Heart right ventricle (tissue), 16 donors: ENCODE measurements at regions not wholly inside any gene's neighbourhood (a gene's known extent, or its start where the extent isn't known, plus 50 kb on each side); places are given as distances from the start of the nearest gene placed in this dataset.
"Not testable (repeated sequence)": the region's sequence is repeated elsewhere in the genome, so short reads cannot be mapped to it uniquely, and the experiment has no call there.

Experiments used
- ATAC-seq, 8 donors: fragments of 200-7000 bp; cut with Tn5 transposase; one replicate each; pipeline ENCODE4 v1.9.1; 2020; ENCODE audit warnings: mild to moderate bottlenecking in 8 of 8, moderate library complexity in 8 of 8, moderate number of reproducible peaks in 1 of 8
- DNase-seq, 2 donors: peaks; one replicate each; pipeline ENCODE4 v3.0.0-alpha.2; 2020
- H3K27ac ChIP-seq, 10 donors: fragments of 200-600 bp; sonication (generic) in 2 of 10; one replicate each; pipeline versions ENCODE4 v1.5.0 to v1.8.0; 2020 to 2022; ENCODE audit warnings: mild to moderate bottlenecking in 3 of 10
- H3K27me3 ChIP-seq, 7 donors: fragments of 200-600 bp; one replicate each; pipeline ENCODE4 v1.8.0; 2021 to 2022; ENCODE audit warnings: mild to moderate bottlenecking in 2 of 7
- H3K36me3 ChIP-seq, 9 donors: fragments of 200-600 bp; sonication (generic) in 1 of 9; one replicate each; pipeline versions ENCODE4 v1.5.0 to v1.8.0; 2020 to 2022; ENCODE audit warnings: mild to moderate bottlenecking in 2 of 9
- H3K4me1 ChIP-seq, 9 donors: fragments of 200-600 bp; sonication (generic) in 1 of 9; one replicate each; pipeline versions ENCODE4 v1.5.0 to v1.8.0; 2020 to 2022; ENCODE audit warnings: mild to moderate bottlenecking in 4 of 9
- H3K4me3 ChIP-seq, 10 donors: fragments of 200-600 bp; sonication (generic) in 2 of 10; one replicate each; pipeline versions ENCODE4 v1.5.0 to v1.8.0; 2020 to 2022; ENCODE audit warnings: mild to moderate bottlenecking in 7 of 10, moderate library complexity in 2 of 10
- H3K9me3 ChIP-seq, 11 donors: fragments of 200-600 bp in 10 of 11; sonication (generic) in 2 of 11; one replicate each; pipeline versions ENCODE4 v1.5.0 to v1.8.0; 2013 to 2022; ENCODE audit warnings: mild to moderate bottlenecking in 2 of 11, control low read depth in 1 of 11, moderate library complexity in 1 of 11
- WGBS, 2 donors: extraction: QIAGEN DNeasy Blood & Tissue Kit; methylation state at CpG; one replicate each; pipeline ENCODE4 v1.1.7; 2013; ENCODE audit warnings: inconsistent platforms in 1 of 2; 5-methylcytosine and 5-hydroxymethylcytosine counted together
- intact Hi-C, 10 donors: fragments of 100-400 bp; cut with DNase I; formaldehyde crosslinking; loops; one replicate each; pipeline versions ENCODE4 v1.11.1 to v1.14.2; 2022
- TF ChIP-seq, protein P1 (sequence below), 9 donors: fragments of 200-600 bp; sonication (generic) in 2 of 9; IDR thresholded peaks; one replicate each; pipeline versions ENCODE4 v1.5.0 to v1.8.0; 2021 to 2022; ENCODE audit warnings: antibody characterized with exemption in 9 of 9, mild to moderate bottlenecking in 5 of 9, moderate library complexity in 1 of 9
- donor health status: Arrhythmogenic right ventricular cardiomyopathy.
- donor health status: ischemic (EF 13 %, LVEDD 7.1; RV severe dilation, severe dysfunction).
- donor health status: healthy with polysubstance abuse.
- donor health status: DM: no; HTN: yes; CAD: no.
- donor health status: DM: no; HTN: no; CAD: no.
- donor health status: ischemic (EF 25% LVEDD 6.9; RV normal size, moderate dysfunction).
- donor health status: ischemic (EF 25% LVEDD 5.7; RV mildly dilated, moderate dysfunction).
- donor health status: healthy.
- donor health status: DM: yes; HTN: yes; CAD: no.
- donor health status: Ischemic cardiomyopathy.
- donor health status: ischemic (EF 35%, LVEDD 5.7; RV mildly dilated, moderate dysfunction).
- donor health status: nonischemic (EF 11% LVEDD 7.7; RV severe dilation, severe dysfunction).
- donor health status: DM: yes; HTN: yes; CAD: no.
- donor health status: PGD.
- donor health status: ischemic (EF 29% LVEDD 5.4; RV normal size, mild dysfunction).
- donor health status: nonischemic (EF 23%, LVEDD 6.1; RV moderate dilation, normal function).

DNA sequence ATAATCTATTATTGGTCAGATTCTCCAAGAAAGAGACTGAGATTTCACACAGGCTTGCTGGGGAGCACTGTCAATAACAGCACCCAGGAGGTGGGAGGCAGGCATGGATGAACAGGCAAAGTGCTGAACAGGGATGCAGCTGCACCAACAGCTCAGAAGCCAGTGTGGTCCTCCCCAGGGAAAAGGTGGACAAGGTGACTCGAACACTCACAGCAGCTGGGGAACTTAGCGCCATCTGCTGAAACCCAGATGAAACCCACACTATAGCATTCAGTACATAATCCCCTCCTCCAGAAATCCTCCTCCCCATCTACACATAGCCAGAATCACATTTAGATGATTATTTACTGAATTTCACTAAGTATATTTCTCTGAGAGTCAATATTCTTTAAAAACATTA is 255.2 kb upstream of the WSB1 start:
- ATAC-seq (no peak), DNase-seq (no peak)
- Histone ChIP-seq H3K4me1 (no peaks in the 10 kb centered on the region), H3K36me3 (no peaks in the 10 kb centered on the region), H3K27ac (no peak overlapping the region), H3K9me3 (no peaks in the 10 kb centered on the region), H3K27me3 (no peaks in the 10 kb centered on the region), H3K4me3 (no peak overlapping the region)
- intact Hi-C loops, result no loop called here
- 20 to 27% methylated on average over 2 of the region's 2 CpGs for WGBS, 2 donors
- TF ChIP-seq, protein P1, sequence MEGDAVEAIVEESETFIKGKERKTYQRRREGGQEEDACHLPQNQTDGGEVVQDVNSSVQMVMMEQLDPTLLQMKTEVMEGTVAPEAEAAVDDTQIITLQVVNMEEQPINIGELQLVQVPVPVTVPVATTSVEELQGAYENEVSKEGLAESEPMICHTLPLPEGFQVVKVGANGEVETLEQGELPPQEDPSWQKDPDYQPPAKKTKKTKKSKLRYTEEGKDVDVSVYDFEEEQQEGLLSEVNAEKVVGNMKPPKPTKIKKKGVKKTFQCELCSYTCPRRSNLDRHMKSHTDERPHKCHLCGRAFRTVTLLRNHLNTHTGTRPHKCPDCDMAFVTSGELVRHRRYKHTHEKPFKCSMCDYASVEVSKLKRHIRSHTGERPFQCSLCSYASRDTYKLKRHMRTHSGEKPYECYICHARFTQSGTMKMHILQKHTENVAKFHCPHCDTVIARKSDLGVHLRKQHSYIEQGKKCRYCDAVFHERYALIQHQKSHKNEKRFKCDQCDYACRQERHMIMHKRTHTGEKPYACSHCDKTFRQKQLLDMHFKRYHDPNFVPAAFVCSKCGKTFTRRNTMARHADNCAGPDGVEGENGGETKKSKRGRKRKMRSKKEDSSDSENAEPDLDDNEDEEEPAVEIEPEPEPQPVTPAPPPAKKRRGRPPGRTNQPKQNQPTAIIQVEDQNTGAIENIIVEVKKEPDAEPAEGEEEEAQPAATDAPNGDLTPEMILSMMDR (IDR thresholded peaks at IDR 0.05), result no peak

DNA sequence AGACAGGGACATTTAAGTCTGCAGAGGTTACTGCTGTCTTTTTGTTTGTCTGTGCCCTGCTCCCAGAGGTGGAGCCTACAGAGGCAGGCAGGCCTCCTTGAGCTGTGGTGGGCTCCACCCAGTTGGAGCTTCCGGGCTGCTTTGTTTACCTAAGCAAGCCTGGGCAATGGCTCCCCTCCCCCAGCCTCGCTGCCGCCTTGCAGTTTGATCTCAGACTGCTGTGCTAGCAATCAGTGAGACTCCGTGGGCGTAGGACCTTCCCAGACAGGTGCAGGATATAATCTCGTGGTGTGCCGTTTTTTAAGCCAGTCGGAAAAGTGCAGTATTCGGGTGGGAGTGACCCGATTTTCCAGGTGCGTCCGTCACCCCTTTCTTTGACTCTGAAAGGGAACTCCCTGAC is 248.9 kb upstream of the WSB1 start:
- WGBS, 2 donors, result 80 to 83% methylated on average over 12 of the region's 12 CpGs
- ATAC-seq, intact Hi-C loops: not testable (repeated sequence)

DNA sequence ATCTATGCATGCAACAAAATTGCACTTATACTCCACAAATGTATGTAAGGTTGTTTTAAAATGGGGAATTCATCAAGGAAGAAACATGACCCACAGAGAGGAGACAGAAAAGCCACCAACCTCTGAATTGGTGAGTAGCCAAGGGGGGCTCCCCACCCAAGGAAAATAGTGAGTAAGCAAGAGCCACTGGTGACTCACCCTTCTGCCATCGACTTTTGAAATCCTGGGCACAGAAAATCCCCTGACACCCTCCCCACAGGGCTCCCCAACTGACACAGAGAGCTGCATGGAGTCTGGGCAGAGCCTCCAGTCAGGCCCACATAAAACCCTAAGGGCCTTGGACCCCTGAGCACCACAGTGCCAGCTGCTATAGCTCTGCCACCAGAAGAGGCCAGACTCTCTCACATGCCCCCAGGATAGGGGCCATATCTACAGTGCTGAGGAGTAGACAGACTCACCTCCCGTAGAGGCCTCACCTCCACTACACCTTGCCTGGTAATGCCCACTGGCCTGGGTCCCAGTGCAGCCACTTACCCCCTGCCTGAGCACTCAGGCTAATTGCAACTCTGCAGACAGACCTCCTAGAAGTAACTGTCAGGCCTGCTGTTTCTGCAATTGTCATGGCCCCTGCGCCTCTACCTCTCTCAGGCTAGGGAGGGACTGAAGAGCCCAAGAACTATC is 244.7 kb upstream of the WSB1 start:
- H3K9me3 ChIP-seq, result peaks cover 0 to 13% (median 0%) of the 10 kb centered on the region in 11 donors
- peaks cover 0 to 12% (median 4%) of the 10 kb centered on the region in 7 donors for H3K27me3 ChIP-seq
- TF ChIP-seq, protein P1 (IDR thresholded peaks at IDR 0.05), result no peak
- H3K27ac ChIP-seq, result no peak overlapping the region
- ATAC-seq (no peak), DNase-seq (no peak)
- no peaks in the 10 kb centered on the region for H3K36me3 ChIP-seq
- WGBS, 2 donors, result 43 to 52% methylated on average over 3 of the region's 3 CpGs
- no peak overlapping the region for H3K4me3 ChIP-seq
- H3K4me1 ChIP-seq, result no peaks in the 10 kb centered on the region
- intact Hi-C loops, result no loop called here

More for the DNA sequence above, 248.9 kb upstream of the WSB1 start:
- H3K4me3 ChIP-seq, H3K4me1 ChIP-seq, H3K27ac ChIP-seq, H3K9me3 ChIP-seq, DNase-seq, H3K36me3 ChIP-seq: not testable (repeated sequence)
- peaks cover 0 to 12% (median 3%) of the 10 kb centered on the region in 7 donors for H3K27me3 ChIP-seq

DNA sequence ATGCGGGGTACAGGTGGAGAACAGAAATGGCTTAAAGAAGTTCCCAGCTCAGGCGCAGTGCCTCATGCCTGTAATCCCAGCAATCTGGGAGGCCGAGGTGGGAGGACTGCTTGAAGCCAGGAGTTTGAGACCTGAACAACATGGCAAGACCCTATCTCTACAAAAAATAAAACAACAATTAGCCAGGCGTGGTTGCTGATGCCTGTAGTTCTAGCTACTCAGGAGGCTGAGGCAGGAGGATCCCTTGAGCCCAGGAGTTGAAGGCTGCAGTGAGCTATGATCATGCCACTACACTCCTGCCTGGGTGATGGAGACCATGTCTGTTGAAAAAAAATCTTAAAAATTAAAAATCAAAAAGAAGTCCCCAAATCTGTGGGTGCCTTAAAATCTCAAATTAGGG is 228.3 kb upstream of the WSB1 start:
- peaks cover 0 to 32% (median 10%) of the 10 kb centered on the region in 7 donors for H3K27me3 ChIP-seq
- intact Hi-C loops, result no loop called here
- WGBS, 2 donors, result 61 to 64% methylated on average over 4 of the region's 4 CpGs

DNA sequence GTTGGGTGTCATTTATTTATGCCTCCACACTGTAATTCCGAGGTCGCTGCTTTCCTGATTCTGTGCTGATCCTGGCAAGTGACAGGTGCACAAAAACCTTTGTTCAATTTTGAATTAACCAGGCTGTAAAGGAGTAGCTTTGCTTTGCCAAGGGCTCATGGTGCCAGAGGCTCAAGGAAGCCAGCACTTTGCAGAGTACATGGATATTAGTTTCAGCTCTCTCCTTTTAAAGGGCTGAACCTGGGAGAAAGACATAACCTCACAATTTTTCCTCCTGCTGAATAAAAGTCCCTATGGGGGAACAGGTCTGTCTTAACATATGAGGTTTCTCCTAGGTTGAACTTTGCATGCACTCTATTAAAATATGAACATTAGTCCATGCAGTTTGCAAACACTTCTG is 227.6 kb upstream of the WSB1 start:
- intact Hi-C loops, result no loop called here
- no peak for ATAC-seq
- Histone ChIP-seq H3K27ac (no peak overlapping the region), H3K36me3 (no peaks in the 10 kb centered on the region), H3K27me3 (peaks cover 0 to 36% (median 10%) of the 10 kb centered on the region in 7 donors), H3K9me3 (peaks cover 0 to 6% (median 0%) of the 10 kb centered on the region in 11 donors), H3K4me3 (no peak overlapping the region), H3K4me1 (no peaks in the 10 kb centered on the region)
- WGBS, 2 donors, result 32 to 49% methylated on average over 2 of the region's 2 CpGs
- no peak for DNase-seq
- TF ChIP-seq, protein P1 (IDR thresholded peaks at IDR 0.05), result no peak

More for the DNA sequence above, 228.3 kb upstream of the WSB1 start:
- H3K4me3 ChIP-seq, result no peak overlapping the region
- ATAC-seq, result no peak
- peaks cover 0 to 6% (median 0%) of the 10 kb centered on the region in 11 donors for H3K9me3 ChIP-seq
- no peak for DNase-seq
- H3K4me1 ChIP-seq, result no peaks in the 10 kb centered on the region
- no peaks in the 10 kb centered on the region for H3K36me3 ChIP-seq
- H3K27ac ChIP-seq, result no peak overlapping the region
- TF ChIP-seq, protein P1 (IDR thresholded peaks at IDR 0.05), result no peak
